B cell (primary cell): ENCODE measurements at regions not wholly inside any gene's neighbourhood (a gene's known extent, or its start where the extent isn't known, plus 50 kb on each side); places are given as distances from the start of the nearest gene placed in this dataset.
"Not testable (repeated sequence)": the region's sequence is repeated elsewhere in the genome, so short reads cannot be mapped to it uniquely, and the experiment has no call there.

Experiments used
- ATAC-seq: fragments of 200-7000 bp; cut with Tn5 transposase; one replicate; pipeline ENCODE4 v1.10.0; 2021; ENCODE audit warnings: low read depth, mild to moderate bottlenecking, moderate number of reproducible peaks, moderate library complexity
- CTCF ChIA-PET: fragments of 350-600 bp; sonication (Branson Sonifier 250); formaldehyde crosslinking; loops from one replicate; lab custom pipeline; 2021; ENCODE audit warnings: antibody characterized with exemption, inconsistent platforms; lab: Charles Lee
- POLR2A ChIA-PET: fragments of 350-600 bp; sonication (Branson Sonifier 250); formaldehyde crosslinking; loops from one replicate; lab custom pipeline; 2021; ENCODE audit warnings: antibody characterized with exemption; lab: Charles Lee
- DNase-seq: peaks from one replicate; pipeline ENCODE4 v3.0.0; 2013
- H2AFZ ChIP-seq: 2 replicates; pipeline ENCODE4 v1.6.1; 2012; ENCODE audit warnings: mild to moderate bottlenecking, low read depth, low read length; ENCODE audit not compliant: insufficient read depth, poor library complexity, severe bottlenecking
- H3K27ac ChIP-seq, 2 donors: 1 replicate in 1 of 2; 2 replicates in 1 of 2; pipeline ENCODE4 v1.5.1; 2012 to 2013; ENCODE audit warnings: low read length in 2 of 2, mild to moderate bottlenecking in 2 of 2, moderate library complexity in 1 of 2
- H3K27me3 ChIP-seq, 4 experiments: fragments of 200-600 bp in 1 of 4; sonication (generic) in 1 of 4; replicated peaks in 1 of 4; 1 replicate in 2 of 4; 2 replicates in 2 of 4; pipeline versions ENCODE4 v1.6.1 to v1.7.0; 2013 to 2016; ENCODE audit warnings: low read length in 3 of 4, mild to moderate bottlenecking in 2 of 4, mixed read lengths in 1 of 4, moderate library complexity in 1 of 4; ENCODE audit not compliant: insufficient read depth in 4 of 4, control insufficient read depth in 3 of 4; ENCODE audit errors: control extremely low read depth in 1 of 4
- H3K36me3 ChIP-seq, 2 experiments: replicated peaks in 1 of 2; 1 replicate in 1 of 2; 2 replicates in 1 of 2; pipeline versions ENCODE4 v1.6.1 to v1.7.1; 2013; ENCODE audit warnings: low read length in 1 of 2; ENCODE audit not compliant: insufficient read depth in 2 of 2, control insufficient read depth in 1 of 2; ENCODE audit errors: control extremely low read depth in 1 of 2, extremely low read depth in 1 of 2
- H3K4me1 ChIP-seq, 2 donors: fragments of 200-600 bp in 1 of 2; sonication (generic) in 1 of 2; 1 replicate in 1 of 2; 2 replicates in 1 of 2; pipeline versions ENCODE4 v1.5.1 to v1.6.1; 2013 to 2017; ENCODE audit warnings: low read length in 2 of 2; ENCODE audit not compliant: control insufficient read depth in 2 of 2, insufficient read depth in 2 of 2
- H3K4me2 ChIP-seq: replicated peaks from 2 replicates; pipeline ENCODE3; 2012; ENCODE audit warnings: mild to moderate bottlenecking, low read depth, low read length; ENCODE audit not compliant: poor library complexity, severe bottlenecking
- H3K4me3 ChIP-seq, 5 experiments: fragments of 200-600 bp in 1 of 5; sonication (generic) in 1 of 5; 1 replicate in 3 of 5; 2 replicates in 2 of 5; pipeline versions ENCODE4 v1.5.1 to v1.7.0; 2011 to 2016; ENCODE audit warnings: low read length in 4 of 5, mild to moderate bottlenecking in 4 of 5, low read depth in 2 of 5, control low read depth in 1 of 5, moderate library complexity in 1 of 5; ENCODE audit not compliant: insufficient read depth in 1 of 5; ENCODE audit errors: control extremely low read depth in 1 of 5, extremely low read depth in 1 of 5
- H3K79me2 ChIP-seq: fragments of 200-600 bp; sonication (generic); one replicate; pipeline ENCODE4 v1.6.0; 2016; ENCODE audit warnings: low read length; ENCODE audit not compliant: control insufficient read depth, insufficient read depth
- H3K9ac ChIP-seq: fragments of 200-600 bp; sonication (generic); 2 replicates; pipeline ENCODE4 v1.6.1; 2017; ENCODE audit warnings: mild to moderate bottlenecking, low read length, moderate library complexity
- H3K9me3 ChIP-seq, 3 donors: one replicate each; pipeline versions ENCODE4 v1.6.1 to v1.7.1; 2013; ENCODE audit warnings: low read length in 2 of 3; ENCODE audit not compliant: control insufficient read depth in 2 of 3, insufficient read depth in 1 of 3; ENCODE audit errors: control extremely low read depth in 1 of 3
- H4K20me1 ChIP-seq: 2 replicates; pipeline ENCODE4 v1.6.0; 2012; ENCODE audit warnings: mild to moderate bottlenecking, low read length; ENCODE audit not compliant: insufficient read depth, control insufficient read depth, poor library complexity, severe bottlenecking
- H3K27ac Mint-ChIP-seq: one replicate; pipeline ENCODE4 v1.8.0; 2021; ENCODE audit warnings: mixed read lengths
- H3K27me3 Mint-ChIP-seq: one replicate; pipeline ENCODE4 v1.8.0; 2021; ENCODE audit warnings: mixed read lengths
- H3K4me1 Mint-ChIP-seq: one replicate; pipeline ENCODE4 v1.8.0; 2021; ENCODE audit warnings: mixed read lengths
- H3K4me3 Mint-ChIP-seq: one replicate; pipeline ENCODE4 v1.8.0; 2021; ENCODE audit warnings: mixed read lengths
- H3K9me3 Mint-ChIP-seq: one replicate; pipeline ENCODE4 v1.8.0; 2022; ENCODE audit warnings: mixed read lengths; ENCODE audit not compliant: insufficient read depth
- EZH2 ChIP-seq: IDR thresholded peaks from 2 replicates; pipeline ENCODE4 v1.6.1; 2012; ENCODE audit warnings: borderline replicate concordance, low read depth, mild to moderate bottlenecking, moderate library complexity, low read length; ENCODE audit not compliant: insufficient read depth, poor library complexity, severe bottlenecking
- WGBS: methylation state at CpG from one replicate; pipeline ENCODE4 v1.1.5; 2013; ENCODE audit warnings: missing lambda C conversion rate; ENCODE audit not compliant: insufficient coverage; 5-methylcytosine and 5-hydroxymethylcytosine counted together
- intact Hi-C: fragments of 100-400 bp; cut with micrococcal nuclease; formaldehyde crosslinking; loops from one replicate; pipeline ENCODE4 v1.10.0; 2022

GRCh38 chr14:71557351-71557750 is 374.9 kb upstream of the RGS6 start:
- ChIA-PET POLR2A (no interaction called here), CTCF (no interaction called here)
- Histone ChIP-seq H4K20me1 (no peaks in the 10 kb centered on the region), H3K4me1 (peaks cover 33 to 41% of the 10 kb centered on the region in 2 donors), H3K79me2 (peaks cover 64% of the 10 kb centered on the region), H3K9me3 (no peaks in the 10 kb centered on the region), H3K36me3 (no peaks in the 10 kb centered on the region), H3K27ac (peak overlapping the region in 1 of 2 donors; percentile 92), H3K9ac (no peak overlapping the region), H3K27me3 (no peaks in the 10 kb centered on the region), H3K4me2 (no peak overlapping the region), H2AFZ (no peak overlapping the region), H3K4me3 (no peak overlapping the region)
- Mint-ChIP-seq H3K4me1 (peaks cover 65% of the 10 kb centered on the region), H3K27ac (no peak overlapping the region), H3K27me3 (no peaks in the 10 kb centered on the region), H3K4me3 (no peak overlapping the region), H3K9me3 (no peaks in the 10 kb centered on the region)
- intact Hi-C loops, result loop anchor here (5.0 kb wide), 1 partner anchor 235 kb away; the partner anchor contains the start of gene SIPA1L1
- no peak for TF ChIP-seq EZH2
- ATAC-seq (no peak), DNase-seq (no peak)
- no CpG with 5 or more reads among the region's 2 CpGs for WGBS

- H3K9me3 Mint-ChIP-seq, ATAC-seq, CTCF ChIA-PET, H3K4me3 ChIP-seq, H2AFZ ChIP-seq, H3K9me3 ChIP-seq, POLR2A ChIA-PET, H3K9ac ChIP-seq, DNase-seq, H3K27ac Mint-ChIP-seq, H3K27me3 Mint-ChIP-seq, H4K20me1 ChIP-seq, H3K27ac ChIP-seq, H3K4me2 ChIP-seq, H3K27me3 ChIP-seq, H3K36me3 ChIP-seq, H3K4me3 Mint-ChIP-seq: not testable (repeated sequence)
- Histone ChIP-seq H3K79me2 (peaks cover 63% of the 10 kb centered on the region), H3K4me1 (peaks cover 29 to 32% of the 10 kb centered on the region in 2 donors)
- WGBS, result 98% methylated on average over 9 of the region's 10 CpGs
- intact Hi-C loops, result loop anchor here (5.0 kb wide), 1 partner anchor 237 kb away; the partner anchor contains the start of gene SIPA1L1
- peaks cover 55% of the 10 kb centered on the region for H3K4me1 Mint-ChIP-seq
Observed at GRCh38 chr14:71558943-71559342, 373.3 kb upstream of the RGS6 start.
